Fibroblast of lung (primary cell): ENCODE measurements at regions not wholly inside any gene's neighbourhood (a gene's known extent, or its start where the extent isn't known, plus 50 kb on each side); places are given as distances from the start of the nearest gene placed in this dataset.

ENCODE experiments used
- EZH2 ChIP-seq: IDR thresholded peaks from 2 replicates; pipeline ENCODE4 v1.5.1; 2012; ENCODE audit warnings: low read length, control low read depth, mild to moderate bottlenecking; ENCODE audit errors: missing control alignments
- TF ChIP-seq, protein P1 (sequence below), 2 donors: IDR thresholded peaks in 1 of 2; conservative IDR thresholded peaks in 1 of 2; 1 replicate in 1 of 2; 2 replicates in 1 of 2; pipeline ENCODE4 v1.5.1; 2011 to 2012; ENCODE audit warnings: low read length in 2 of 2, control low read depth in 1 of 2, inconsistent platforms in 1 of 2, low read depth in 1 of 2, mild to moderate bottlenecking in 1 of 2

- TF ChIP-seq, protein P1, sequence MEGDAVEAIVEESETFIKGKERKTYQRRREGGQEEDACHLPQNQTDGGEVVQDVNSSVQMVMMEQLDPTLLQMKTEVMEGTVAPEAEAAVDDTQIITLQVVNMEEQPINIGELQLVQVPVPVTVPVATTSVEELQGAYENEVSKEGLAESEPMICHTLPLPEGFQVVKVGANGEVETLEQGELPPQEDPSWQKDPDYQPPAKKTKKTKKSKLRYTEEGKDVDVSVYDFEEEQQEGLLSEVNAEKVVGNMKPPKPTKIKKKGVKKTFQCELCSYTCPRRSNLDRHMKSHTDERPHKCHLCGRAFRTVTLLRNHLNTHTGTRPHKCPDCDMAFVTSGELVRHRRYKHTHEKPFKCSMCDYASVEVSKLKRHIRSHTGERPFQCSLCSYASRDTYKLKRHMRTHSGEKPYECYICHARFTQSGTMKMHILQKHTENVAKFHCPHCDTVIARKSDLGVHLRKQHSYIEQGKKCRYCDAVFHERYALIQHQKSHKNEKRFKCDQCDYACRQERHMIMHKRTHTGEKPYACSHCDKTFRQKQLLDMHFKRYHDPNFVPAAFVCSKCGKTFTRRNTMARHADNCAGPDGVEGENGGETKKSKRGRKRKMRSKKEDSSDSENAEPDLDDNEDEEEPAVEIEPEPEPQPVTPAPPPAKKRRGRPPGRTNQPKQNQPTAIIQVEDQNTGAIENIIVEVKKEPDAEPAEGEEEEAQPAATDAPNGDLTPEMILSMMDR (conservative IDR thresholded peaks at IDR 0.05 in 1 of 2, IDR thresholded peaks at IDR 0.05 in 1 of 2; ENCODE audit: low read depth in 1 of 2, low read length in 2 of 2) = no peak
- no peak for TF ChIP-seq EZH2
Observed at GRCh38 chr6:8526624-8527023, 91.3 kb upstream of the SLC35B3 start.
